CD4-positive, alpha-beta T cell treated with Interleukin-12 subunit alpha and Interleukin-12 subunit beta, for 1 hour (primary cell): ENCODE measurements at regions not wholly inside any gene's neighbourhood (a gene's known extent, or its start where the extent isn't known, plus 50 kb on each side); places are given as distances from the start of the nearest gene placed in this dataset.
A peak's percentile ranks its signal among the peaks of the same experiment; 100 is the strongest.

ENCODE experiments used
- DNase-seq: peaks from one replicate; pipeline ENCODE4 v3.0.0-alpha.2; 2020

DNA sequence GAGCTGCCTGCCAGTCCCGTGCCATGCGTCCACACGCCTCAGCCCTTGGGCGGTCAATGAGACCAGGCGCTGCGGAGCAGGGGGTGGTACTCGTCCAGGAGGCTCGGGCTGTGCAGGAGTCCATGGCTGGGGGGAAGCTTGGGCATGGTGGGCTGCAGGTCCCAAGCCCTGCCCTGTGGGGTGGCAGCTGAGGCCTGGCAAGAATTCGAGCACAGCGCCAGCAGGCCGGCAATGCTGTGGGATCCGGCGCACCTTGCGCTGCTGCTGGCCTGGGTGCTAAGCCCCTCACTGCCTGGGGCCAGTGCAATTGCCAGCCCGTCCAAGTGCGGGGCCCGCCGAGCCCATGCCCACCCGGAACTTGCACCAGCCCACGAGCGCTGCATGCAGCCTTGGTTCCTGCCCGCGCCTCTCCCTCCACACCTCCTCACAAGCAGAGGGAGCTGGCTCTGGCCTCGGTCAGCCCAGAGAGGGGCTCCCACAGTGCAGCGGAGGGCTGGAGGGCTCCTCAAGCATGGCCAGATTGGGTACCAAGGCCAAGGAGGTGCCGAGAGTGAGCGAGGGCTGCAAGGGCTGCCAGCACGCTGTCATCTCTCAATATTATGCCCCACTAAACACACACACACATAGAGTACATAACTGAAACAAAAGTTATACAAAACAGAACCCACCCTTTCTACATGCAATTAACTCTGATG lies 307.7 kb downstream of the LMO4 start:
- DNase-seq: no peak

DNA sequence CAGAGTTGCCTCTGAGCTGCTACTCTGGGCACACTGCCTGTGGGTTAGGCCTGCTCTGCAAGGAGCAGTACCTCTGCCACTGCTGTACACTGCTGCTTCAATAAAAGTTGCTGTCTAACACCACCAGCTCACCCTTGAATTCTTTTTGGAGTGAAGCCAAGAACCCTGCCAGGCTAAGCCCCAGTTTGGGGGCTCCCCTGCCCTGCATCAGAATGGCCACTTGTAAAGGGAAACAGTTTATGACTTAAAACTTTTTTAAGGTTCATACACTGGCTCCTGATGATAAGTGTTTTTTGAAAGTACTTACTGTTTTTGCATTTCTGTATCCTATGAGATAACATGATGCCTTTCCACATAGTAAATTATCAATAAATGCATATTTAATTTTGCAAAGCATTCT lies 310.0 kb downstream of the LMO4 start:
- DNase-seq: no peak

DNA sequence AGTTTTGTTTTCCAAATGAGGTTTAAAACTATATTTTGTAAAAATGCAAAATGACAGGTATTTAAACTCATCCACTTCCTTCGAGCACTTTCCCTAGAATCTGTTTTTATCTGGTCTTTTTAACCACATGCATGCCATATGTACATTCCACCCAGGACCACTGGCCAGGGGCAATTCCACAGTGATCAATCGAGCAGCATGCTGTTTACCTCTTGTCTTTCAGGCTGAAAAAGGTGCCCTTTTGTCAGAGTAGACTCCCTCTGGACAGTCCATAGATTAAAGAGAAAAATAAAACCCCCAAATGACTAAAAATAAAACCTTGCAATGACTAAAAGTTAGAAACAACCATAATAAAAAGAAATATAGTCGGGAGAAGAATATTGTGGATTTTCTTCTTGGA lies 313.3 kb downstream of the LMO4 start:
- no peak for DNase-seq

DNA sequence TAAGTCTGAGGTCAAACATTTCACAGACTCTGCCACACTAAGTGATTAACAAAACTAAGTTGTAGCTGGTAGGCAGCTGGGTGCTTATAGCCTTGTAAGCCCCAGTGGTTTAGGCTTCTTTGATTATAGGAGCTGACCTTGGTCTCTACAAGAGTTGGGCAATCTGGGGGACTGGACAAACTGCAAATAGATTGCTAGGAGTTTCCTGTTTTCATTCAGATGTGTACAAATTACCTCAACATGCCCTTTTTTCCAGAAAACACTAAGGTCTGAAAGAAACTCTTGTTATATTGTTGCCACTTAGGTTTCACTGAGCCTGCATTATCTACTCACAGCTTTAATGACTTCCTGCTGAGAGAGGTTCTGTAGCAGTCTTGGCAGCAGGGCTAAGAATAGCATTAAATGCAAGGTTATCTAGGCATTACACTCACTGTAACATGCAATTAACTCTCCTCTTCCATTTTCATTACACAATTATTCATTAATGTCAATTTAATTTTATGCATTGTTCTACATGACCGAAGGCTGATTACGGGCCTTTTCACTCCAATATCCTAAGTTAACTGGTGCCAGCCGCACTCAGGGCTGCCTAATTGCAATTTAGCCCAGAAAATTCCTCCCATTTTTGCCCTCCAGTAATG lies 314.0 kb downstream of the LMO4 start:
- DNase-seq: no peak

DNA sequence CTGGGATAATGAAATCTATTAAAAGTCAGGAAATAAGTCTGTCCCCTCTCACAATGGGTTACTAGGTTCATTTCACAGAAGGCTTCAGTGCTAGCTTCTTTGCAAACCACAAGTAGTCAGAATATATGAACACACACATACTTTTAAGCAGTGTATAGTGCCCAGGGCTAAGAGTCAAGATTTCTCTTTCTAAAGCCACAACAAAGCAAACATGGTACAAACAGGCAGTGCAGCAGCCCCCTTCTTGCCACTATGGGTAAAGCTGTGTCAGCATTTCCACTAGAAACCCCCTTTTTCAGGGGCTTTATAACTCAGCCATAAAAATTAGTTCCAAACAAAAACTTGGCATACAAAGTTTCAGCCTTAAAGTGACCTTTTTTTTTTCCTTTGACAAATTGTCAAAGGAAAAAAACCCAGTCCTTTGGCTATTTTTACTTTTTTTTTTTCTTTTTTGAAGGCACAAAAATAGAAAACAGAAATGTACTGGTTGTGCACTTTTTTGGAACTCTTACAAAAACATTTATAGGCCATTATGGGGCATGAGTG lies 315.4 kb downstream of the LMO4 start:
- DNase-seq: no peak

DNA sequence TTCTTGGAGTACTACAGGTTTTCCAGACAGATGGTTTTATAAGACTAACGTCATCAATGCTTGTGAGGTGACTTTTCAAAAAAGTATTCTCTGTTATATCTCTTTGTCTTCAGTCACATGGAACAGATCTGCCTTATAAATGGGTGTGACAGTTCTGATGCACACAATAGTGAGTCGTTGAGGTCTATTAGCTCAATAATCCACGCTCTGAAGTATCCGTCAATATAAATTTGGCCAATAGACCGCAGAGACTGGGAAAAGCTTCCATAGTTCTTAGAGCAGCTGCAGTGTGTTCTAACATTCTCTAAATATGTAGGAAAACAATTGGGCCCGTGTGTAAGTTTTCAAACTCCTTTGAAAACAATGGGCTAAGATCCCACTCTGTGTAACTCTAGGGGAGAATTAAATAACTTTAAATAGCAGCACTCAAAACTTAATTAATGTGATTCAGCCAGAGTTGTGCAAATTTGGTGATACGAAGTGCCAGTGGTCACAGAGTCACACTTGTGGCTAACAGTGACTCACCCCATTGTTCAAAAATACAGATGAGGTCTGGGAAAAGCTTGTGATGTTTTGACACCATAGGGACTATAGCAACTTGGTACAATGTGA lies 316.0 kb downstream of the LMO4 start:
- DNase-seq: no peak

DNA sequence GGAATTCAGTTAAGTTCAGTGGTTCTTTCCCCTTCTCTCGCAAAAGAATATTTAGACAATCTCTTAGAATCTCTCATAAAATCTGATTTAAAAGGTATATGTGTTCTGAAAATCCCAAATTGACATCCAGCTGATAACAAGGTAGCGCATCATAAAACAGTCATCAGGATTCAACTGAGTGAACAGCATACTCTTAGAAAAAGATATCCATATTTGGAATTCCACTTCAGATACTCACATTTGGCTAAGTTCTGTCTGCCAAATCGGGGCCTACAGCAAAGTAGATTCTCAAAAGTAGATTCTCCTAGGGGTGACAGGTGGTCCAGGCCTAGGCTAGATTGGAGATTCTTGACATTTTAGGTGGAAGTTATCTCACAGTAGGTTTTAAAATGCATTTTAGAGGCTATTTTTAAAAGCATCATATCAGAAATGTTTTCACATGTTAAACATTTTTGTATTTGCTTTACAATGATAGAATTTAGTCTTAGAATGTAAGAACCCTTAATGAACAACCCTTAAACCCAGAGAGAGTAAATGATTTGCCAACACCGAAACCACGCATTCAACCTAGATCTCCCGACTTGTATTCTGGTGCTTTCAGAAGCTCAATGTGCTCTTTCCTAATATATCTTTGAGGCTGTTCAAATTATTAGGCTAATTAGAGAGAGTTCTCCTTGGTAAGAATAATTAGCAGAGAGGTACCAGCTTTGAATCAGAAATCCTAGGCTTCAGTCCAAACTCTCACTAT lies 318.9 kb downstream of the LMO4 start:
- DNase-seq: no peak

DNA sequence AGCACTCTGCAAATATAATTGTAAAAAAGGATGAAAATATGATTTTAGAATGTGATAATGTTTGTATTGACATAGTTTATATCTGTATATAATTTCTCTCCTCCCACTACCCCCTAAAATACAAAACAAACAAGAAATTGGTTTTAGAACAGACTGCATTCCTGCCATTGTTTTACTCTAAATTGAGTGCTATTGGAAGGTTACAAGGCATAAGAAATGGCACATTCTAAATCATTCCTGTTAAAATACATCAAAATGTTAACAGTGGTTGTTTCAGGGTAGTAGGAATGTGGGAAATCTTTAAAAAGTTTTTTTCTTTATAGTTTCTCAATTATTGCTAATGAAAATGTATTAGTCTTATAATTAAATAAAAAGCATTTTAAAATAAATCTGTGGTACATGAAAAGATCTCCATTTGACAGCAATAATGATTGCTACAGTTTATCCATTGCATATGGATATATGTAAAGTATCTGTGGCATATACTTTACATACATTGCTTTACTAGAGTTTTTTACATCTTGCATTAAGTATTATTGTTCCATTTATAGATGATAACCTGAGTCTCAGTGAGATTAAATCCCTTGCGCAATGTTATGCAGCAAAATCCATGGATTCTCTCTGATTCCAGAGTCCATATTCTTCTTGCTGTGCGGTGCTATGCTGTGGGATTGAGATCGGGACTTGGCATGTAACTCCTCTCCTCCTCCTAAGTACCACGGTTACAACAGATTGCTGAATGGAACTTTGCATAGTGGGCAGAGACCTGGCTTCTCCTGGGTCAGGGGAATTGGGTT lies 319.8 kb downstream of the LMO4 start:
- no peak for DNase-seq

DNA sequence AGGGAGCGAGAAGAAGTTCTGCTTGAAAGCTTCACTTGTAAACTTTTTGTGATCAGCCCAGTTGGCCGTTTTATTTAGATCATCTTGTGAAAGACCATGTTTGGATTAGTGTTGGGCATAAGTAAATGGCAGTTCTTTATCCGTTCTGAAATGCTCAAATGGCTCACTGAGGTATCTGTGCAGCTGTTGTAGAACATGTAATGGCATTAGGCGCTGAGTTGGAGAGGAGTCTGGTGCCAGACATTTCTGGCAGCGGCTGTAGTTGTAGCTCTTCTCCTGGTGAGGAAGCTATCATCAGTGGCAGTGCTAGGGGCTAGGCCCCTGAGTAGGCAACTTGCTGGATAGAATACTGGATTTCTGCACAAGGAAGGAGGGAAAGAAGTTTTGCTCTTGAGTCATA lies 321.6 kb downstream of the LMO4 start:
- DNase-seq: no peak

DNA sequence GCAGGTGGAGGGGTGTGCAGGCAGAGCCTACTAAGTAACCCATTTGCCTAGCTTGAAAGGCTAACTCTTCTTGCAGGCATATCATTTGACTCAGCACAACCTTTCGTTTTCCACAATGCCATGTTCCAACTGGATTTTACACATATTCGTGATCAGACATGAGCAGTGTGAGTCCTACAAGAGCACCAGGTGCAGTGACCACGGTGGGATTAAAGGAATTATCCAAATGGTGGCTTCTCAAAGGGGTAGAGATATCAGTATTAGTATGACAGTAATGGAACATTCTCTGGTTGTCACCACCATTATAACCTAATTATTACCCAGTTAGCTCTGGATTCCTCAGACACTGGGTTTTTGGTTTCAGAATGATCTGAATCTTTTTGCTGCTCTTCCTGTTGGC lies 323.5 kb downstream of the LMO4 start:
- DNase-seq: no peak

DNA sequence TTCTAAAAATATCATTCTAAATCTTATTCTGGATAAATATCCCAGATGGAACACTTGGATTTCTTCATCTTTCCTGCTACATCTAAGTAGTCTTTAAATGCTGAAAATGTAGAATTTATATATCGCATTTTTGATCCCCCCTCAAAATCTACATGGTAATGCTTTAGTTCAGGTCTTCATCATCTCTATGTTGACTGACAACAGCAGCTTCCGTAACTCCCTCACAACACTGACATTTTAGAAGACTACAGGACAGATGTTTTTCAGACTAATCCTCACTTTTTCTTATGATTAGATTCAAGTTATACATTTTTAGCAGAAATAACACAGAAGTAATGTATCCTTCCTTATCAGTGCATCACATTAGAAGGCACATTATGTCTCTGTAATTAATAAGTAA lies 336.5 kb downstream of the LMO4 start:
- no peak for DNase-seq

DNA sequence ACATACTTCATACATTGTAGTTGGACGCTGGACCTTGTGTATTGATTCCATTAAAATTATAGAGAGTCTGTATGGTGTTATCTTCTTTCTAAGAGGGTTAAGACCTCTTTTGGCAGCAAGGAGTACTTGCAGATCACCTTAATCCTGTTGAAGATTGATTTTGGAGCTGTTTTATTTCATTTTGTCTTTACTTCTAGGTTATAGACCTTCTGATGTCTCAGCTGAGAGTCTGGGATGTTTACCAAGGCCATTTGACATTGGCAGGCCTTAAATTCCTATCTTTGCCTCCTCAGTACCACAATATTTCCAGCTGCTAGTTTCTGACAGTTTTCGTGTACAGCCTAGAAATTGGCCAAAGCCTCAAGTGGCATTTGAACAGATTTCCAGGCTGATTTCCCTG lies 338.0 kb downstream of the LMO4 start:
- DNase-seq: no peak

DNA sequence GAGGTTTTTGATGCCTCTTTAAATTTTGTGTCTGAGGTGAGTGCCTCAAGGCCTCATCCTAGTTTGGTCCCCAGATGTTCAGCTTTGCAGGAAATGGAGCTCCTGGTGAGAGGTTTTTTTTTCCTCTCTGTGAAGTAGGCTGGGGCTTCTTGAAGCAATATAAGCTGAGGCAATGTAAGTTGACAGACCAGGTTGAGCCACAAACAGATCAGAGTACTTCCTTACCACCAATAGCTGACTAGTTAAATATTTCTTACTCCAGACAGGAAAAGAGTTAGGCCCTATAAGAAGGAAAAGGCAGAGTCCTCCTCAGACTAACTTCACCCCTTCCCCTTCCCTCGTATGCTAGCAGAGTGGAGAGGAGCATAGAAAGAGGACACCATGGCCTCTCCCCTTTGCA lies 341.0 kb downstream of the LMO4 start:
- no peak for DNase-seq

DNA sequence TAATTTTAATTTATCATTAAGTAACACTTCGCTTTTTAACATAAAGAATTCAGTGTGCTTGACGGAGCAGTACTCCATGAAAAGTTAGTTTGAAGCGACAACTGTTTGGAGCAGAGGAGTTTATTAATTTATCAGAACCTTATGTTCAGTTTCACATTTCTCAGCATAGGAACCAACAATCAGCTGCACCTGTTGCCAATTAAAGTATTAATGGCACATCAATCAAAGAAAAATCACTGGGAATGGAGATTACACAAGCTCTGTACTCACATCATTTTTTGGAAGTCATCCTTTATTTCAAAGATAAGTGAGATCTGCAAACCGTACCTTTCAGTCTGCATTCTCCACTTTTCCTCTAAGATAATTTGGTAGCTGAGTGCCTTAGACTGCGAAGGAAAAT lies 344.6 kb downstream of the LMO4 start:
- no peak for DNase-seq

DNA sequence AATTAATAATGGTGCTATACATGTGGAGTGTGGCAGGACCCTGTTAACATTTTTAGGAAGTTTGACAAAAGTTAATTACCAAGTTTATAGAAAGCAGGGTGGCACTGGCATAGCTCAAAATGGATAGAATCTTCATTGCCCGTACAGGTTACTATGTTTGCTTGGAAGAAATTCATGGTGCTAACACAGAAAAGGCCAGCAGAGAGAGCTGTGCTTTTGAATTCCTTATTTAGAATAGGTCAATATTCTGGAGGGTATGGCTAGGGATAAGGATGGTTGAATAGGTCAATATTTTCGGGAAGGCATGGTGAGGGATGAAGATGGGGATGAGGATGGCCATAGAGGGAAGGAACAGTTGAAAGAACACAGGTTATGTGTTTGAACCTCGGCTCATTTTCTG lies 345.1 kb downstream of the LMO4 start:
- DNase-seq: no peak

DNA sequence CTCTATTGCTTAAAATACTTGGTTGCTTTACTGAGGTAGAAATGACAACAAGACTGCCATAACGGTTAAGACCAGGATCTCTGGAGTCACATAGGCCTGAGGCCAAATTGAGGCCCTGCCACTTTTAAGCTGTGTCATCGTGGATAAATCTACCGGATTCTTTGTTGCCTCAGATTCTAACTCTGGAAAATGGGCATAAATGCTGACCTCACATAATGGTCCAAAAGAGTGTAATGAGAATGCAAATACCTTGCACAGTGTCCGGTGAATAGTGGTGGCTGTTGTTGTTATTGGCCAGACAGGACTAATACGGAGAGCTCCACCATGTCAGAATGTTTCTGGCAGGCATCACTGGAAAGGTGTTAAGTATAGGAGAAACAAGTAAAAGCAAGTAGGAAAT lies 346.1 kb downstream of the LMO4 start:
- DNase-seq: no peak

DNA sequence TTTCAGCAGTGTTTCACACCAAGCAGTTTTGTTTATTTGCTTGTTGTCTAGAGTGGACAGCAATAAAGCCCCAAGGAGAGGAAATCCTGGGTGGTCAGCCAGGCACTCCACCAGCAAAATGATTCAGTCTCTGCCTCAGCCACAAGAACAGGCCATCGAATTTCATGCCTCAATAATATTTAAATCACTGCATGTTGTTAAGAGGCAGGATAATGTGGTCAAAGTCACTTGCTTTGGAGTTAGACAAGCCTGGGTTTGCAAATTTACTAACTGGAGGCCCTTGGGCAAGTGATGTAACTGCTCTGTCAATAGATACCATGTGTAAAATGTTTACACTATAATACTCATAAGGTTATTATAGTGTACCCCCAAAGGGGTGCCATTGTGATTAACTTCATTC lies 349.6 kb downstream of the LMO4 start:
- no peak for DNase-seq

DNA sequence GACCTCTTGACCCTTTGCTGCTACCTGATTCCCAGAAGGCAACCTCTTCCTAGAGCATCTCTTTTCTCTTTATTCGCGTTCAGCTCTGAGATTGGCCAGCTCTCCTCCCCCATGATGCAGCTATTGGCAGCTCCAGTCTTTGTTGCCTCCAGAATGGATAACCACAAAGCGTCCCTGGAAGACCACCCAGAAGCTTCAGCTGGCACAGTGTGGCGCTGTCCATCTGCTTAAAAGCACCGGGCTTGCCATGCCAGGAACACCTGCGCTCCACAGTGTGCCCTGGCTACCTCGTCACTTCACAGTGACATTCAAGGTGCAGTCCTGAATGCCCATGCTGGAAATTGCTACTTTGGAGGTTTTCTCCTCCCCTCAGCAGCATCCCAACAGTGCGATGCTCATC lies 353.9 kb downstream of the LMO4 start:
- no peak for DNase-seq

DNA sequence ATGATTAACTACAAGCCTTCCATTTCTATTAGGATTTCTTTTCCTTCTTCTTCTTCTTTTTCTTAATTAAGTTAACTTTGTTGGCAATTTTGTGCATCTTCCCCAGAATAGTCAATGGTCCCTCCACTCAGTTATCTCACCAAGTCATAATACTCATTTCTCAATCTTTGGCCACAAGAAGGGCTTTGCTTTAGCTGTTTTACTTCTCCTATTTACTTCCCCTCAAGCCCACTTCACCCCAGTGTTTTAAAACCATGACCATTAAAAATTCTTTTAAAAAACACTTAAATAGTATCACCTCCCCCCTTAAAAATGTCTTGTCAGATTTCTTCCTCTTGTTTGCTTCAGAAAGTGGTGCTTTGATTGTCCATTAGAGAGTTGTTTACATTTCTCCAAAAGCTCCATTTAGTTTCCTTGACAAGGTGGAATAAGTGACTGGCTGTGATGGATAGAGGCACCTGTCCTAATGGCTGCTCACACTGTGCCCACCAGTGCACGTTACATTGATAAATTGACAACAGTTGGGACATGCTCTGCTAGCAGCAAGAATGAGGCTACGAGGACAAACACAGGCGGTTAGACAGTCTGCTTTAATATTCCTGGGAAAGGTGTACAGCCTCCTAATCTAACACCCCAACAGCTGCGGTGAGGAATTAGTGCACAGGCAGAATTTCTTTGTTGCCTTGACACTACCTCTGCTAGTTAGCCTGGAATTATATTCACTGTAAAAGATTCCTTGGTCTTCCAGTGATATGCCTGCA lies 354.7 kb downstream of the LMO4 start:
- DNase-seq: no peak

DNA sequence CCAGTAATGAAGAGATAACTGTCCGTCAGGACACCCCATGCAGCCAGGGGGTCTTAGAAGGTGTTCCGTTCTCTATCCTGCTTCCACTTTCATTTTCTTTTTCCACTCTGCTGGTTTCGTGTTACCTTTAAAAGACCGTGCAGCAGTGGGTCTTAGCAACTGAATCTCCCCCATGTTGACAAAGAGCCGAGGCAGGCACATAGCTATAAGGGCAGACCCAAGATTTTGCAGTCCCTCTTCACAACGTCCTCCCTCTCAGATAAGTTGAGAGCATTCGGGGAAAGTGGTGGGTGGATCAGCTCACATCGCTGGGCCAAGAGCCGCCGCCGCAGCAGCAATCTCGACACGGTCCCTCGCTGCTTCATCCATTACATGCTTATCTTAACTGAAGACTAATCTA lies 355.5 kb downstream of the LMO4 start:
- DNase-seq: peak; percentile 8

DNA sequence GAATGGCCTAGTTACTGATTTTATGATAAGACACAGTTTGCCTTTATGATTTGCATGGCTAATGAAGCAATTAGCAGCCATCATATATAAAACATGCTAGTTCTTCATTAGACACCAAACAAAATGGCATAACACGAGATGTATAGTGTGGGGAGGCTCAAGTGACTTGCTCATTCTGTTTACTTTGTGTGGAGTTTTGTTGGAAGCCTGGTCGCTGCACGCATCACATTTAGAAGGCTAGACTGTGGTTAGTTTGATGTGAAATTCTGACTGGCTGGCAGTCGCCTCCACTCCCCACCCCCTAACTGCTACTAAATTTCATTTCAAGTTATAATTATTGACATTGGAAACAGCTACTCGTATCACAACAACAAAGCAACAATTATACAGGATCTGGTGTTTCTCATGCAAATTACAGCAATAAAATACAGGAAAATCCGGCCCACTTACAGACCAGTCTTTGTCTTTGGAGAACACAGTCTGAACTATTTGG lies 356.1 kb downstream of the LMO4 start:
- DNase-seq: no peak
